ENCODE measurements at regions not wholly inside any gene's neighbourhood (a gene's known extent, or its start where the extent isn't known, plus 50 kb on each side); places are given as distances from the start of the nearest gene placed in this dataset.

DNA sequence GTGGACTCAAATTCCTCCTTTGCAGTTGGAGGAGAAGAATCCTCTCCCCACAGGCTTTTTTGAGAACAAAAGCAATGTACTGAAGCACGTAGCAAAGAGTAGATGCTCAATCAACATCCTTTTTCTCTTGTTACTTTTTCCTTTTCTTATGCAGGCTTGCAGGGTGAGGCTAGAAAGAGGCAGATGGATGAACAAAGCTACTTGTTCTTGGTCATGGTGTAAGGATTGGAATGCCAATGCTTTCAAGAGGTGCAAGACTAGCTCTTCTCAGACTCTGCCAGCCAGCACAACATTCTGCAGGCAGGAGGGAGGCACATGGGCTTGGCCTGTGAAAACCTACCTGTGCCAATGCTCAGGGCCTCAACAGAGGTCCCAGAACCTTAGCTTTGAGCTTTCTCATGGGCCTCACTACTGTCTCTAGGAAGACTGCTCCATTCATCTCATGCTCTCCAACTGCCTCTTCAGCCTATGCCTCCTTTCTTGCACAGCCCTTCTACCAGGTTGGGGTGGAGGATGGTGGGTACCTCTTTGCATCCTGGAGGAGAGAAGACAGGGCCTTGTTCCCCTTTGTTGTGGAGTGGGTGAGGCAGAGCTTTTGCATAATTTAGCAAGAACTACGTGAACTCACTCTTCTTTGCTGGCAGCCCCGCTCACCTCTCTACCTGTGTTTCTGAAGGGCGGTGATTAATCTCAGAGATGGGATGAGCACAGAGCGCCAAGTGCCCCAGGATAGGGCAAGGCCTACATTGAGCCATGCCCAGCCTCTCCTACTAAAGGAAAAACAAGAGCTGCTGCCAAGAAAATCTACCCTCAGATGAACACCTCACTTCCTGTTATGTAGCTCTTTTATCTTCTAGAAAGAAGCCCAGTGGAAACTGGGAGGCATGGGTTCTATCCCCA lies 1119.7 kb downstream of the VRK1 start:
- TF ChIP-seq, protein P1, sequence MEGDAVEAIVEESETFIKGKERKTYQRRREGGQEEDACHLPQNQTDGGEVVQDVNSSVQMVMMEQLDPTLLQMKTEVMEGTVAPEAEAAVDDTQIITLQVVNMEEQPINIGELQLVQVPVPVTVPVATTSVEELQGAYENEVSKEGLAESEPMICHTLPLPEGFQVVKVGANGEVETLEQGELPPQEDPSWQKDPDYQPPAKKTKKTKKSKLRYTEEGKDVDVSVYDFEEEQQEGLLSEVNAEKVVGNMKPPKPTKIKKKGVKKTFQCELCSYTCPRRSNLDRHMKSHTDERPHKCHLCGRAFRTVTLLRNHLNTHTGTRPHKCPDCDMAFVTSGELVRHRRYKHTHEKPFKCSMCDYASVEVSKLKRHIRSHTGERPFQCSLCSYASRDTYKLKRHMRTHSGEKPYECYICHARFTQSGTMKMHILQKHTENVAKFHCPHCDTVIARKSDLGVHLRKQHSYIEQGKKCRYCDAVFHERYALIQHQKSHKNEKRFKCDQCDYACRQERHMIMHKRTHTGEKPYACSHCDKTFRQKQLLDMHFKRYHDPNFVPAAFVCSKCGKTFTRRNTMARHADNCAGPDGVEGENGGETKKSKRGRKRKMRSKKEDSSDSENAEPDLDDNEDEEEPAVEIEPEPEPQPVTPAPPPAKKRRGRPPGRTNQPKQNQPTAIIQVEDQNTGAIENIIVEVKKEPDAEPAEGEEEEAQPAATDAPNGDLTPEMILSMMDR (IDR thresholded peaks at IDR 0.05; ENCODE audit: low read depth, low read length): no peak
- TF ChIP-seq POLR2A (IDR thresholded peaks at IDR 0.05; ENCODE audit: extremely low read depth, insufficient read length) (no peak), MYC (IDR thresholded peaks at IDR 0.05; ENCODE audit: low read depth, low read length) (no peak)

Data from NB4 (cell line).